Neuronal stem cell (in vitro differentiated cells): ENCODE measurements at regions not wholly inside any gene's neighbourhood (a gene's known extent, or its start where the extent isn't known, plus 50 kb on each side); places are given as distances from the start of the nearest gene placed in this dataset.

Experiments used
- DNase-seq: peaks from one replicate; pipeline ENCODE4 v3.0.0-alpha.2; 2013; ENCODE audit warnings: low spot score
- H2AFZ ChIP-seq: one replicate; pipeline ENCODE4 v1.6.1; 2013; ENCODE audit warnings: mild to moderate bottlenecking, low read length, inconsistent platforms
- H2AK5ac ChIP-seq: 2 replicates; pipeline ENCODE4 v1.6.1; 2013; ENCODE audit warnings: low read depth, mild to moderate bottlenecking, inconsistent platforms, low read length, moderate library complexity, mixed read lengths
- H2BK120ac ChIP-seq: 2 replicates; pipeline ENCODE4 v1.6.1; 2013; ENCODE audit warnings: low read depth, mild to moderate bottlenecking, inconsistent platforms, low read length, moderate library complexity, mixed read lengths
- H2BK12ac ChIP-seq: one replicate; pipeline ENCODE4 v1.6.1; 2013; ENCODE audit warnings: low read length, inconsistent platforms
- H2BK15ac ChIP-seq: 2 replicates; pipeline ENCODE4 v1.6.1; 2013; ENCODE audit warnings: mild to moderate bottlenecking, low read length, inconsistent platforms, mixed read lengths
- H2BK5ac ChIP-seq: one replicate; pipeline ENCODE4 v1.6.1; 2013; ENCODE audit warnings: inconsistent platforms, mild to moderate bottlenecking, low read length, moderate library complexity
- H3K14ac ChIP-seq: one replicate; pipeline ENCODE4 v1.6.1; 2013; ENCODE audit warnings: low read length, inconsistent platforms
- H3K18ac ChIP-seq: 2 replicates; pipeline ENCODE4 v1.6.1; 2013; ENCODE audit warnings: low read length, inconsistent platforms
- H3K23ac ChIP-seq: 2 replicates; pipeline ENCODE4 v1.6.1; 2013; ENCODE audit warnings: low read depth, mild to moderate bottlenecking, mixed read lengths, low read length, inconsistent platforms; ENCODE audit not compliant: poor library complexity
- H3K27ac ChIP-seq: replicated peaks from 3 replicates; pipeline ENCODE4 v1.5.1; 2013; ENCODE audit warnings: low read length, inconsistent platforms
- H3K27me3 ChIP-seq, 3 experiments: 2 replicates each; pipeline ENCODE4 v1.6.1; 2013; ENCODE audit warnings: low read length in 3 of 3, mild to moderate bottlenecking in 2 of 3, inconsistent platforms in 1 of 3, low read depth in 1 of 3, mixed read lengths in 1 of 3, moderate library complexity in 1 of 3; ENCODE audit not compliant: control insufficient read depth in 3 of 3, insufficient read depth in 3 of 3
- H3K36me3 ChIP-seq, 2 donors: replicated peaks in 1 of 2; 2 replicates each; pipeline ENCODE4 v1.6.1; 2013; ENCODE audit warnings: low read length in 2 of 2; ENCODE audit not compliant: control insufficient read depth in 2 of 2, insufficient read depth in 2 of 2
- H3K4ac ChIP-seq: 2 replicates; pipeline ENCODE4 v1.6.1; 2013; ENCODE audit warnings: inconsistent platforms, mild to moderate bottlenecking, low read length, moderate library complexity
- H3K4me1 ChIP-seq, 2 donors: 1 replicate in 1 of 2; 2 replicates in 1 of 2; pipeline ENCODE4 v1.6.1; 2013; ENCODE audit warnings: low read length in 2 of 2, low read depth in 1 of 2; ENCODE audit not compliant: control insufficient read depth in 2 of 2, insufficient read depth in 1 of 2
- H3K4me2 ChIP-seq: one replicate; pipeline ENCODE4 v1.6.1; 2013; ENCODE audit warnings: mild to moderate bottlenecking, low read length, inconsistent platforms; ENCODE audit not compliant: insufficient read depth, poor library complexity, severe bottlenecking
- H3K4me3 ChIP-seq, 2 donors: 2 replicates each; pipeline ENCODE4 v1.5.1; 2013; ENCODE audit warnings: low read length in 2 of 2, mild to moderate bottlenecking in 2 of 2, inconsistent platforms in 1 of 2, moderate library complexity in 1 of 2
- H3K79me1 ChIP-seq: one replicate; pipeline ENCODE4 v1.6.1; 2013; ENCODE audit warnings: low read depth, mild to moderate bottlenecking, inconsistent platforms, low read length, moderate library complexity
- H3K9ac ChIP-seq: one replicate; pipeline ENCODE4 v1.6.1; 2013; ENCODE audit warnings: mild to moderate bottlenecking, low read depth, low read length, inconsistent platforms; ENCODE audit not compliant: poor library complexity
- H3K9me3 ChIP-seq, 2 donors: replicated peaks in 1 of 2; 2 replicates each; pipeline versions ENCODE3 to v1.6.1; 2013; ENCODE audit warnings: low read length in 2 of 2, mild to moderate bottlenecking in 2 of 2, inconsistent platforms in 1 of 2, low read depth in 1 of 2, mixed read lengths in 1 of 2, moderate library complexity in 1 of 2; ENCODE audit not compliant: control insufficient read depth in 2 of 2, insufficient read depth in 1 of 2
- H4K8ac ChIP-seq: one replicate; pipeline ENCODE4 v1.6.1; 2013; ENCODE audit warnings: low read depth, mild to moderate bottlenecking, inconsistent platforms, low read length, moderate library complexity
- H4K91ac ChIP-seq: one replicate; pipeline ENCODE4 v1.6.1; 2013; ENCODE audit warnings: low read length, low read depth, mild to moderate bottlenecking, inconsistent platforms; ENCODE audit not compliant: poor library complexity
- WGBS, 2 donors: extraction: QIAGEN DNeasy Blood & Tissue Kit; methylation state at CpG; one replicate each; pipeline ENCODE4 v1.1.7; 2013; ENCODE audit warnings: missing lambda C conversion rate in 2 of 2, mixed read lengths in 1 of 2; ENCODE audit not compliant: insufficient read length in 2 of 2, insufficient replicate concordance in 1 of 2; ENCODE audit errors: extremely low coverage in 2 of 2; 5-methylcytosine and 5-hydroxymethylcytosine counted together

GRCh38 chr5:38188591-38188990, 69.8 kb upstream of the EGFLAM start:
- Histone ChIP-seq H4K91ac (no peak overlapping the region), H3K23ac (no peak overlapping the region), H3K9me3 (no peaks in the 10 kb centered on the region), H3K9ac (no peak overlapping the region), H3K36me3 (no peaks in the 10 kb centered on the region), H2BK5ac (no peak overlapping the region), H2BK120ac (no peak overlapping the region), H3K79me1 (no peaks in the 10 kb centered on the region), H2BK15ac (no peak overlapping the region), H3K4me3 (no peak overlapping the region), H3K4me2 (no peak overlapping the region), H3K18ac (no peak overlapping the region), H3K27ac (no peak overlapping the region), H3K14ac (no peak overlapping the region), H3K4me1 (no peaks in the 10 kb centered on the region), H3K4ac (no peak overlapping the region), H2AFZ (no peak overlapping the region), H2BK12ac (no peak overlapping the region), H3K27me3 (no peaks in the 10 kb centered on the region), H4K8ac (no peak overlapping the region), H2AK5ac (no peak overlapping the region)
- DNase-seq = no peak
- WGBS, 2 donors = no CpG with 5 or more reads among the region's 6 CpGs

- no peak overlapping the region for H2BK120ac ChIP-seq
- H3K4ac ChIP-seq = no peak overlapping the region
- no peaks in the 10 kb centered on the region for H3K79me1 ChIP-seq
- H4K8ac ChIP-seq = no peak overlapping the region
- H2AFZ ChIP-seq = no peak overlapping the region
- no peak overlapping the region for H2BK12ac ChIP-seq
- H2BK15ac ChIP-seq = no peak overlapping the region
- H3K4me1 ChIP-seq = no peaks in the 10 kb centered on the region
- H3K18ac ChIP-seq = no peak overlapping the region
- H3K36me3 ChIP-seq = no peaks in the 10 kb centered on the region
- no peak overlapping the region for H3K23ac ChIP-seq
- no CpG with 5 or more reads among the region's 3 CpGs for WGBS, 2 donors
- no peak overlapping the region for H3K27ac ChIP-seq
- H3K4me2 ChIP-seq = no peak overlapping the region
- H3K9me3 ChIP-seq = no peaks in the 10 kb centered on the region
- no peak overlapping the region for H4K91ac ChIP-seq
- H3K9ac ChIP-seq = no peak overlapping the region
- no peak overlapping the region for H2AK5ac ChIP-seq
- no peak overlapping the region for H2BK5ac ChIP-seq
- no peak overlapping the region for H3K4me3 ChIP-seq
- H3K27me3 ChIP-seq = no peaks in the 10 kb centered on the region
- no peak for DNase-seq
- no peak overlapping the region for H3K14ac ChIP-seq
Measured at GRCh38 chr5:38187532-38187931, 70.8 kb upstream of the EGFLAM start.

DNA sequence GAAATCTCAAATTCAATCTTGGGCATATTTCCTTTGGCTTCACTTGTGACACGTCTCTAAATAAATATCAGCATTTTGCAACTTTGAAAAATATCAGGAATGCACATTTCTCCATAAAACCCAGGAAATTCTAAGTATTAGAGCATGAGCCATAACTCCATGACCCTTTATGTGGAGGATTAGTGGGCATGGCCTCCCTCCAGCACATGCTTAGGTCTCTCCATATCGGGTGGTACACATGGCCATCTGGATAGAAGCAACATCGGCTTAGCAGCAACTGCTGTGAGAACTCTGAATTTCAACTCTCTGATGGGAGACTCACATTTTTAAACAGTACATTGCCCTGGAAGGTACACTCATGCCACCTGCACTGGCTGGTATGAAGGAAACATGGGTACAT, 73.7 kb upstream of the EGFLAM start:
- no peak for DNase-seq
- Histone ChIP-seq H4K8ac (no peak overlapping the region), H3K18ac (no peak overlapping the region), H3K27ac (no peak overlapping the region), H3K23ac (no peak overlapping the region), H3K36me3 (no peaks in the 10 kb centered on the region), H2AFZ (no peak overlapping the region), H3K4me1 (no peaks in the 10 kb centered on the region), H2AK5ac (no peak overlapping the region), H2BK12ac (no peak overlapping the region), H3K79me1 (no peaks in the 10 kb centered on the region), H3K14ac (no peak overlapping the region), H3K4me2 (no peak overlapping the region), H3K27me3 (no peaks in the 10 kb centered on the region), H2BK120ac (no peak overlapping the region), H2BK15ac (no peak overlapping the region), H3K9me3 (no peaks in the 10 kb centered on the region), H3K9ac (no peak overlapping the region), H2BK5ac (no peak overlapping the region), H4K91ac (no peak overlapping the region), H3K4me3 (no peak overlapping the region), H3K4ac (no peak overlapping the region)
- WGBS, 2 donors = no CpG with 5 or more reads among the region's 3 CpGs

DNA sequence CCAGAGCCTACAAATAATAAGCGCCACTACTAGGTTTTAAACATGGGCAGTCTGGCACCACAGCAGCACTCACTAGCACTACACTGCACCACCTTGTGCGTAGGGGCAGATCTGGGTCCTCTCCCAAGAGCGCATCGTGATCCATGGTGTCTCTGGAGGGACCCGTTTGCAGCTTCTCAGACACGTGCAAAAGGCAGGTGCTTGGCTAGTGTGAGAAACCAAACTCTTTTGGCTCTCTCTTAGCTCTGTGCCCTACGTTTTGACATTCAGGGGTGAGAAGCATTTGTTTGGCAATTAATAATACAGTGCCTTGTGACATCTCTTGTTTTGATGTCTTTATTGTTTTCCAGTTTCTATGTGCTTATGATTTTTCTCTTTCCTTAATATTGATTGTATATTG, 75.4 kb upstream of the EGFLAM start:
- Histone ChIP-seq H3K14ac (no peak overlapping the region), H3K4ac (no peak overlapping the region), H3K36me3 (no peaks in the 10 kb centered on the region), H3K23ac (no peak overlapping the region), H3K4me2 (no peak overlapping the region), H2BK12ac (no peak overlapping the region), H3K4me3 (no peak overlapping the region), H3K27ac (no peak overlapping the region), H3K18ac (no peak overlapping the region), H3K9ac (no peak overlapping the region), H4K8ac (no peak overlapping the region), H3K27me3 (no peaks in the 10 kb centered on the region), H2AFZ (no peak overlapping the region), H2AK5ac (no peak overlapping the region), H2BK5ac (no peak overlapping the region), H4K91ac (no peak overlapping the region), H3K79me1 (no peaks in the 10 kb centered on the region), H3K4me1 (no peaks in the 10 kb centered on the region), H2BK120ac (no peak overlapping the region), H3K9me3 (no peaks in the 10 kb centered on the region), H2BK15ac (no peak overlapping the region)
- WGBS, 2 donors = no CpG with 5 or more reads among the region's 7 CpGs
- DNase-seq = no peak
